GM13977 (cell line): ENCODE measurements at regions not wholly inside any gene's neighbourhood (a gene's known extent, or its start where the extent isn't known, plus 50 kb on each side); places are given as distances from the start of the nearest gene placed in this dataset.

Experiments used
- DNase-seq: peaks from one replicate; pipeline ENCODE4 v3.0.0; 2012; ENCODE audit warnings: low spot score
- CTCF ChIP-seq: IDR thresholded peaks from 2 replicates; pipeline ENCODE4 v1.5.1; 2012; ENCODE audit warnings: mild to moderate bottlenecking, control low read depth; ENCODE audit not compliant: insufficient read depth; ENCODE audit errors: extremely low read depth, missing control alignments
- in situ Hi-C: fragments of 300-500 bp; cut with MboI; formaldehyde crosslinking; loops from one replicate; pipeline ENCODE4 v1.12.0; 2022; ENCODE audit warnings: low sequenced_read_pairs, low pct_unique_long_range_greater_than_20kb, mixed read lengths, inconsistent platforms; ENCODE audit not compliant: unreplicated experiment

DNA sequence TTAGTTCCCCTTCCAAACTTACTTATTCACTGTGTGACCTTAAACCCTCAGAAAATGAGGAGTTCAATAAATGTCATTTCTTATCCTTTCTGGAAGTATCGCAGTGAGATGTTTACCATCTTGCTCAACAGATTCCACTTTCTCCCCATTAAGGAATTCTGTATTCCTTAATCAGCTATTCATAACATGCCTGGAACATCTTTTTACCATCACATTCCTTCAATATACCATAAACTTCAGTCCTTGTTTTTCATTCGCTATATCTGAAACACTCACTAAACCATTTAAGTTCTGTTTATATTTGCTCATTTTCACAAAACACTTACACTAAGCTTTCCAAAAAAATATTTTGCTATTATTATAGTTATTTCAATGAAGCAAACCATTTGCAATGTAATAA is 1158.6 kb downstream of the CDH12 start:
- TF ChIP-seq CTCF = no peak
- DNase-seq = no peak
- in situ Hi-C loops = no loop called here

DNA sequence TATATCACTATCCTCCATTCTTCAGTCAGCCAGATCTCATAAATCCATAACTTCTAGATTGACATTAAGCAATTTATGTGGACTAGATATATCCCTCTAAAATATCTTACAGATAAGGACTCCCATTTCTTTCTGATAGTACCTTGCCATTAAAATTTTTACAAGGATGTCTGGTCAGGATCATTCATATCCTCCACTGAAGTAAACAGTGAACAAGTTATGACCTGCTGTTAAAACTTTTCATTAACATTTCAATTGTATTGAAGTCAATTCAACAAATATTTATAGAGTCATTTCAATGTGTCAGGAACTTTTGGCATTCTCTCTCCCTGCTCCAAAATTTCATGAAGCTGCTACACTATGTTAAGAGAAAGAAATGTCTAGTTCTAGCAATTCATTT is 1159.6 kb downstream of the CDH12 start:
- no peak for TF ChIP-seq CTCF
- no peak for DNase-seq
- in situ Hi-C loops = no loop called here

GRCh38 chr5:21689587-21689986 is 1163.6 kb downstream of the CDH12 start:
- in situ Hi-C loops = no loop called here
- no peak for TF ChIP-seq CTCF
- DNase-seq = no peak

DNA sequence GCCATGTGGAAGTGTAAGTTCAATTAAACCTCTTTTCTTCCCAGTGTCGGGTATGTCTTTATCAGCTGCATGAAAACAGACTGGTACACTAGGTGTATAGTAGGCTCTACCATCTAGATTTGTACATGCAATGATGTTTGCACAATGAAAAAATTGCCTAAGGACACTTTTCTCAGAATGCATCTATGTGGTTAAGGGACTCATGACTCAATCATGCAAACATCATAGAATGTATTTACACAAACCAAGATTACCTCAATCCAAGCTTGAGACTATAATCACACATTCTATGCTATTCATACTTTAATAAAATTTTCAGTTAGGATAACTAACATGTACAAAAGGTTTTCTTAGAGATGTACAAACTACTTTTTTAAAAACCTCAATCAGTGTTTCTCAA is 1164.5 kb downstream of the CDH12 start:
- TF ChIP-seq CTCF = no peak
- in situ Hi-C loops = no loop called here
- DNase-seq = no peak

DNA sequence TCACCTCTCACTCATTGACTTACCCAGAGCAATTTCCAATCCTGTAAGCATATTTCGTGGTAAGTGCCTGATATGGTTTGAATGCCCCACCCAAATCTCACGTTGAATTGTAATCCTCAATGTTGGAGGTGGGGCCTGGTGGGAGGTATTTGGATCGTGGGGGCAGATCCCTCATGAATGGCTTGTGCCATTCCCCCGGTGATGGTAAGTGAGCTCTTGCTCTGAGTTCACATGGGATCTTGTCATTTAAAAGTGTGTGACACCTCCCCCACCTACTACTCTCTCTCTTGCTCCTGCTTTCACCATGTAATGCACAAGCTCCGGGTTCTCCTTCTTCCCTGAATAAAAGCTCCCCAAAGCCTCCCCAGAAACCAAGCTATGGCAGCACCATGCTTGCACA is 1165.5 kb downstream of the CDH12 start:
- in situ Hi-C loops = no loop called here
- TF ChIP-seq CTCF = no peak
- DNase-seq = no peak

DNA sequence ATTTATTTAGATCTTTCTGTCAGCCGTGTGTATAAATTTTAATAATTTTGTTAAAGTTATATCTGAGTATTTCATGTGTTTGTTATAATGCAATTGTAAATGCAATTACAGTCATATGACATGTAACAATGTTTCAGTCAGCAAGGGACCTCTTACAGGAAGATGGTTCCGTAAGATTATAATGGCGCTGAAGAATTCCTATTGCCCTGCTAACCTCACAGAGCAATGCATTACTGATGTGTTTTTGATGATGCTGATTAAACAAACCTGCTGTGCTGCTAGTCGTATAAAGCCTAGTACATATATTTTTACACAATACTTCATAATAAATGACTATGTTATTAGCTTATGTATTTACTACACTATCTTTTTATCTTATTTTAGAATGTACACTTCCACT is 1166.4 kb downstream of the CDH12 start:
- no peak for TF ChIP-seq CTCF
- in situ Hi-C loops = no loop called here
- DNase-seq = no peak

DNA sequence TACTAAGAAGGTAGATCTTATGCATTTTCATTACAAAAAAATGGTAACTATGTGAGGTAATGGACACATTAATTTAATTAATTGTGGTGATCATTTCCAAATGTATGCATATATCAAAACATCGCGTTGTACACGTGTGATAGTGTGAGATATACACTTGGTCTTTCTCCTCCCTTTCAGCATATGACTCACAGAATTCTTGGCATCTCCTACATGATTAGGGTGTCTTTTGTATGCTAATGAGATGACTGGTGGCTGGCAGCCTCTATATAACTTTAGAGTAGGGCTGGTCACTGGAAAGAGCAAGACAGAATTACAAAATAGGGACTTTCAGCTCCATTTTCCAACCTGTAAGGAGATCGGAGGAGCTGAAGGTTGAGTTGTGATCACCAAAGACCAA is 1167.6 kb downstream of the CDH12 start:
- in situ Hi-C loops = no loop called here
- TF ChIP-seq CTCF = no peak
- DNase-seq = no peak
